HG03108 (cell line): ENCODE measurements at regions not wholly inside any gene's neighbourhood (a gene's known extent, or its start where the extent isn't known, plus 50 kb on each side); places are given as distances from the start of the nearest gene placed in this dataset.
"Not testable (repeated sequence)": the region's sequence is repeated elsewhere in the genome, so short reads cannot be mapped to it uniquely, and the experiment has no call there.

Source experiments
- ATAC-seq: cut with Tn5 transposase; IDR thresholded peaks from one replicate; pipeline ENCODE4 v1.9.1; 2021; ENCODE audit warnings: moderate library complexity; ENCODE audit not compliant: unreplicated experiment

GRCh38 chr20:47982574-47983360 lies 197.5 kb upstream of the SULF2 start:
- ATAC-seq = no peak

GRCh38 chr20:47981222-47981621 lies 195.9 kb upstream of the SULF2 start:
- ATAC-seq = no peak

GRCh38 chr20:47980336-47981177 lies 195.3 kb upstream of the SULF2 start:
- ATAC-seq = no peak

GRCh38 chr20:47979361-47980095 lies 194.2 kb upstream of the SULF2 start:
- not testable (repeated sequence) for ATAC-seq

- ATAC-seq = not testable (repeated sequence)
Observed at GRCh38 chr20:47978428-47979120, 193.3 kb upstream of the SULF2 start.

- not testable (repeated sequence) for ATAC-seq
Observed at GRCh38 chr20:47977789-47978252, 192.5 kb upstream of the SULF2 start.

GRCh38 chr20:47977017-47977788 lies 191.9 kb upstream of the SULF2 start:
- ATAC-seq = not testable (repeated sequence)

- no peak for ATAC-seq
Observed at GRCh38 chr20:47974234-47974878, 189.1 kb upstream of the SULF2 start.

- ATAC-seq = no peak
Observed at GRCh38 chr20:47973519-47974233, 188.4 kb upstream of the SULF2 start.

- ATAC-seq = no peak
Observed at GRCh38 chr20:47972916-47973309, 187.6 kb upstream of the SULF2 start.

GRCh38 chr20:47972297-47972915 lies 187.1 kb upstream of the SULF2 start:
- ATAC-seq = not testable (repeated sequence)

- ATAC-seq = no peak
Observed at GRCh38 chr20:47971058-47971791, 185.9 kb upstream of the SULF2 start.

GRCh38 chr20:47970282-47970903 lies 185.1 kb upstream of the SULF2 start:
- no peak for ATAC-seq

- ATAC-seq = no peak
Observed at GRCh38 chr20:47969426-47969825, 184.1 kb upstream of the SULF2 start.

GRCh38 chr20:47968541-47969310 lies 183.4 kb upstream of the SULF2 start:
- ATAC-seq = no peak

GRCh38 chr20:47964149-47964548 lies 178.9 kb upstream of the SULF2 start:
- no peak for ATAC-seq
